HG02973 (cell line): ENCODE measurements at regions not wholly inside any gene's neighbourhood (a gene's known extent, or its start where the extent isn't known, plus 50 kb on each side); places are given as distances from the start of the nearest gene placed in this dataset.

ENCODE experiments used
- ATAC-seq: cut with Tn5 transposase; IDR thresholded peaks from one replicate; pipeline ENCODE4 v1.9.1; 2021; ENCODE audit warnings: moderate library complexity; ENCODE audit not compliant: unreplicated experiment

- no peak for ATAC-seq
These were observed 52.5 kb upstream of the TTC29 start for GRCh38 chr4:146998157-146998556.

- no peak for ATAC-seq
These were observed 58.5 kb upstream of the TTC29 start for GRCh38 chr4:147003956-147004809.

- no peak for ATAC-seq
These were observed 60.6 kb upstream of the TTC29 start for GRCh38 chr4:147006229-147006628.

DNA sequence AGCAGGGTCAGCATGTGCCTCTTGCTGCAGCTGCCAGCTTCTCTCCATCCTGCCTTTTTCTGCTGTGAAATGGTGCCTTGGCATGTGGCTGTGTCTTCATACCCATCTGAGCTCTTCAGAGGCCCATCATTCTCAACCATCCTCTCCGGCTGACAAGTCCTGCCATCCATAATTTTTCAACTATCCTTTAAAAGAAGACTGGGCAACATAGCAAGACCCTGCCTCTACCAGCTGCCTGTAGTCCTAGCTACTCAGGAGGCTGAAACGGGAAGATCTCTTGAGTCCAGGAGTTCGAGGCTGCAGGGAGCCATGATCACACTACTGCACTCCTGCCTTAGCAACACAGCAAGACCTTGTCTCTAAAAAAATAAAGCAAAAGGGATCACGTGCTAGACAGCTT lies 64.2 kb upstream of the TTC29 start:
- ATAC-seq, result no peak

GRCh38 chr4:147011411-147011810 lies 65.7 kb upstream of the TTC29 start:
- ATAC-seq, result no peak

DNA sequence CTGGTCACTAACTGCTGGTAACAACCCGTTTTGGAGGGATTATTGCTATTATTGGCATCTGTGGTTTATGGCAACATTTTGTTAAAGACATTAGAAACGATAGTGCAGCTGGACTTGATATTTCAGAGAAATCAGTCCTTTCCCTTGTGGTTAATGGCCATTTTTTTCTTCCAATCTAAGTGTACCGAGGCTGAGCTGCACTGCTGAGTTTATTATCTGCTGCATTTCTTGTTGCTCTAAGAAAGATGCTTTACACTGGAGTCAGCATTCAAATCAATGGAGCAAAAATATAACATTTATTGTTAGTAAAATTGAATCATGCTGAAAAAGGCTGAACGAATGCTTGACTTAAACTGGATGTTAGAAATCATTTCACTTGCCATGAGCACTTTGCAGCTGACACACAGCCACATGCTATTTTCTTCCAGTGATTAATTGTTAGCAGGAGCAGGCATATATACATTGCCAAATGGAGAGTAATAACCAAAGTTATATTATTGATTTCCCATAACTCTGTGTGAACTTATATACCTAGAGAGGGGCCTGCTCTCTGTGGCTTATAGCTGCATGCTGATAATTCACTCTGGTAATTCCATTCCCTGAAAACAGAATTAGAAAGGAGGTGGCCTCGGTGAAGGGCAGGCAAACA lies 66.5 kb upstream of the TTC29 start:
- ATAC-seq, result no peak

GRCh38 chr4:147014946-147015345 lies 69.3 kb upstream of the TTC29 start:
- ATAC-seq, result no peak

DNA sequence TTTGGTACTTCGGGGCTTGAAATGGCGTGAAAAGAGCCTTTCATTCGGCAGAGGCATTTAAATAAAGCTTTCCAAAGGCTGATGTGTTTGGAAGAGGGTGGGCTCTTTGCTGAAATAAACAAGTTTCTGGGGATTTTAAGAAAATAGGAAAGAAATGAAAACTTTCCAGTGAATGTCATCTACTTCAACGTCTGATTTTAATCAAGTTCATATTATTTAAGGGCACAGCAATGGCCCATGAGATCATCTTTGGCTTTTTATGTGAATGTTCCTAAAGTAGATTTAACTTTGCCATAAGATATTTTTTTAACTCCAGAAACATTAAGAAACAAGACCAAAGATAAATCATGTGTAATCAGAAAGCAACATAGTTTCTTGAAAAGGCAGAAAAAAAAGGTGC lies 69.8 kb upstream of the TTC29 start:
- no peak for ATAC-seq

GRCh38 chr4:147017081-147017480 lies 71.4 kb upstream of the TTC29 start:
- no peak for ATAC-seq

- peak; percentile 89 for ATAC-seq
These were observed 73.4 kb upstream of the TTC29 start for GRCh38 chr4:147019091-147019490.

DNA sequence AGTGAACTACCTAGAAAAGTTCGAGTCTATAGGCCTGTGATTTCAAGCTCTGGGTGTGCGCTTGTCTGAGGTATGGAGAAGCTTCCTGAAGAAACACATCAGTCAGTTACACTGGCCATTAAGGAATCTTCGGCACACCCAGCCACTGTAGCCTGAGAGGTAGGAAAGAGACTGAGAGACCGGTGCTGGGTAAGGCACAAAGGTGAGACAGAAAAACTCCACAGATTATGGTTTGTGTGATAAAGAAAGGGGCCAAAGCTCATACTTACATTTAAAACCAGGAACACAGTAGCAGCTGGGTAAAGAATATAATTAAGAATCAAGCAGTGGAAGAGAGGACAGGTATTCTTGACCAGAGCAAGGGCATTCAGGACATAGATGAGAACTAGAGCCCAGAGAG lies 74.8 kb upstream of the TTC29 start:
- no peak for ATAC-seq

DNA sequence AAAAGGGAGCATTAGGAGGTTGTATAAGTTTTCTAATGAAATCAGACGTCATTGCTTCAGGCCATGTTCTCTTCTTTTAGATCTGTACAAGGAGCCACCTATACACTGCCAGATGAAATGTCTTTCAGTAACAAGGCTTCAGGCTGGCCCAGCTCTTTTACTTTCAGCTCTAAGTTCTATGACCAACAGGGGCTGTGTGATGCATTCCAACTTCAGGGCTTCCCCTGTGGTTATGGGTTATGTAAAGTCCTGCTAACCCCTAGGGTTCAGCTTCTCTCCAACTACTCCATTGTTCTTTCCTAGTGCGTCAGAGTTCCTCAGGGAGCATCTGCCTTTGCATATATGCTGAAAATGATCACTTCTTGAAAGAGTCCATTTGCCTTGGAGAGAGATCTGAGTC lies 79.4 kb upstream of the TTC29 start:
- ATAC-seq, result no peak

DNA sequence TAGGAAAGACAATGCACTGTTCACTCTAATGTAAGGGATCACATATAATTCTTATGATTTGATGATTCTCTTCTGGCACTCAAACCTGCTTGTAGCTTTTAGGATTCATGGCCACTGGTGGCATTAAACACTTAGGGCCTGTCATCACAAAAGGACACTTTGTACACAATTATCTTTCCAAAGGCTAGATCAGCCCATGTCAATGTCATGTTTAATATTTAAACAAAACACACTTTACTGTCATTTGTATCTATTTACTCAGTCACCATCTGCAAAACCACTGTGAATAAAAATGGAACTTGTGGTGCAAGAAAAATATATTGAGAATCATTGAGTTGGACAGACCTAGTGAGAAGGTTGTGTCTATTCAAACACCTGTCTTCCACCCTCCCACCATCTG lies 83.6 kb upstream of the TTC29 start:
- ATAC-seq, result no peak

- ATAC-seq, result no peak
These were observed 88.7 kb upstream of the TTC29 start for GRCh38 chr4:147034372-147034771.

- no peak for ATAC-seq
These were observed 91.4 kb upstream of the TTC29 start for GRCh38 chr4:147037069-147037468.

DNA sequence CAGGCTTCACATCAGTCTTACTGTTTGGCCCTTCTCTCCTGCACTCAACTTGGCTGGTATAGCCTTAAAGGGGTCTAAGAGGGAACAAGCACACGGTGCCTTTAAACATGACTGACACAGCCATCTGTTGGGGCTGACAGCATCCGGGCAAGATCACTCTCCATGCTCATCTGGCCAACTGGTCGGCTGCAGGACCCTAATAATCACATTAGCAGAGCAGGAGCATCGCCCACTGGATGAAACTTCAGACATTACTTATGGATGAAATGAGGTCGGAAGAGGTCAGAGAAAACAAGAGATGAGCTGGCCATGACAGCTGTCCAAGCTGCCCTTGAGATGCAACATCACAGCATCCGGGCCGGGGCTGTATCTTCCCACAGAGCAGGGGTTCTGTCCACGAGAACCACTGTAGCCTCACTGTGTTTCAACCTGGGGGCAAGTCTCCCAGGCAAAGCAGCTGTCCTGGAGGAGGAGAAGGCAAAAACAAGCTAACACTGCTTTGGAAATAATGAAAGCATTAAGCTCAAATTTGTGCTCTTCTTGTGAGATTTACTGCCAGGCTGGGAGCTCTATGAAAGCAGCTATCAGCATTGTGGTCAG lies 94.4 kb upstream of the TTC29 start:
- ATAC-seq, result no peak

DNA sequence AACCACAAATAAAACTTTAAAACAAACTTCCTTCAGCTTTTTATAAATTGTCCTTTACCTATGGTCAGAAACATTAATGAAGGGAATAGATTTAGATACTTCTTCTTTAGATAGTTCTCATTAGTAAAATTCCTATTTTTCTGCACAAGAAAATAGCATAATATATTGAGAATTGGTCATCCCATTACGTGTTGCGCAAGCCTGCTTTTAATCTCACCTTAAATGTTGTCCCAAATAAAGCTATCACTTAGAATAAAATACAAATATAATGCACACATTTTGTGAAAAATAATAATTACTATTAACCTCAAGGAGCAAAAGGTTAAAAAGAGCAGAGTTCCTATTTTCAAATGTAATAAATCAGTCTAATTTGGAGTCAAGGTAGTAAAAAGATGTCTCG lies 95.2 kb upstream of the TTC29 start:
- no peak for ATAC-seq

- no peak for ATAC-seq
These were observed 95.7 kb upstream of the TTC29 start for GRCh38 chr4:147041376-147041775.

DNA sequence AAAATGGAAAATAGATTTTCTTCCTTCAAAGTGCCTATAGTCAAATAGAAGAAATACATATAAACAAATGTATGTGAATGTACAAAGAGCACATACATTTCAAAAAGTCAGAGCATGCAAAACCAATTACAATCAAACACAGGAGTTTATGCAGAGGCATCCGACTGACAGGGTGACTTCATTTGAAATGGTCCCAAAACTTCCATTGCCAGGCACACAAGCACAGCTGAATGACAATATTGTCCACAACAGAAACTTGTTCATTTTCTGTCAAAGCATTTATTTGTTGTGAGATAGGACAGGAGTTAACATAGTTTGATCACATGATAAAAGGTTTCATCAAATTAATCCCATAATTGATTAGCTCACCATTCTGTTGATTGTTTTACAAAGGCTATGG lies 96.4 kb upstream of the TTC29 start:
- ATAC-seq, result no peak

DNA sequence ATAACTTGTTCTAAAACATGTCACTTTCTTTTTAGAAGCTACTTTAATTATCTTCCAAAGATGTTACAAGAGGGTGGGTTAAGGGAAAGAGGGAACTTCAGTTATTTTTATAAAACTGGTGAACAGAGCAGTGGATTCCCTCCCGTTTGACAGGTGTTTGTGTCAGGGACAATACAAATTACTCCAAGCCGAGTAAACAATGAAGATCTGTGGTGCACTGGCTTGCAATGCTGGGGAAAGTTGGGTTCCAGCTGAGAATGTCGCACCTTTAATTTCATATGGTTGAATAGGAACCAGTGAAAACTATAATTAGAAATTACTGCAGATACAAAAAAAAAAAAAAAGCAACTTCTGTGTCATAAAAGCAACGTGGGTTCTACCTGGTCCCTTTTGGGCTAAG lies 98.6 kb upstream of the TTC29 start:
- ATAC-seq, result no peak

DNA sequence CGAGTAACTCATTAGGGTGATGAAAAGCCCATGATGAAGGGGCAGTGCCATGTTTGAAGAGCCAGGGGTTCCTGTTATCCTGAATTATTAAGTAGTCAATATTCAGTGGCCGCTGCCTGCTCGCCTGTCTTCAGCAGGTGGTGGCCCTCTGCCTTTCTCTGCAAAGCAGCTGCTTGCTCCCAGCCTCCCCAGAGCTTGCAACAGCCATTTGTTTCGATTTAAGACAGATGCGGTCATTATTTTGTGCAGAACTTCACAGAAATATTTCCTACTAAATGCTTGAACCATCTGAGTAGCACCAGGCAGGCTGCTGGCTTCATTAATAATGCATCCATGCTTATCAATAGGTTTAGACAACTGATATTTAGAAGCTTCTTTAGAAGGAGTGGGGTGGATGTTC lies 104.3 kb upstream of the TTC29 start:
- no peak for ATAC-seq

- no peak for ATAC-seq
These were observed 104.7 kb upstream of the TTC29 start for GRCh38 chr4:147050356-147050765.
